Esophagus muscularis mucosa (tissue), 4 donors: ENCODE measurements at regions not wholly inside any gene's neighbourhood (a gene's known extent, or its start where the extent isn't known, plus 50 kb on each side); places are given as distances from the start of the nearest gene placed in this dataset.
A peak's percentile ranks its signal among the peaks of the same experiment; 100 is the strongest.

Experiments
- DNase-seq: peaks from one replicate; pipeline ENCODE4 v3.0.0-alpha.2; 2017; ENCODE audit errors: extremely low spot score
- H3K27ac ChIP-seq, 4 donors: fragments of 200-600 bp; sonication (generic); replicated peaks in 1 of 4; 1 replicate in 3 of 4; 2 replicates in 1 of 4; pipeline ENCODE4 v1.5.1; 2016 to 2019; ENCODE audit warnings: mild to moderate bottlenecking in 1 of 4
- H3K27me3 ChIP-seq, 4 donors: fragments of 200-600 bp; sonication (generic); one replicate each; pipeline versions ENCODE4 v1.5.1 to v1.6.0; 2016 to 2019
- H3K36me3 ChIP-seq, 4 donors: fragments of 200-600 bp; sonication (generic); one replicate each; pipeline ENCODE4 v1.5.1; 2016 to 2019
- H3K4me1 ChIP-seq, 4 donors: fragments of 200-600 bp; sonication (generic); one replicate each; pipeline ENCODE4 v1.5.1; 2016 to 2019
- H3K4me3 ChIP-seq, 4 donors: fragments of 200-600 bp; sonication (generic); 1 replicate in 2 of 4; 2 replicates in 2 of 4; pipeline ENCODE4 v1.5.1; 2016 to 2019; ENCODE audit warnings: mild to moderate bottlenecking in 4 of 4, moderate library complexity in 1 of 4
- H3K9me3 ChIP-seq, 4 donors: fragments of 200-600 bp; sonication (generic); 1 replicate in 3 of 4; 2 replicates in 1 of 4; pipeline ENCODE4 v1.5.1; 2016 to 2019
- EP300 ChIP-seq: sonication (generic); formaldehyde crosslinking; IDR thresholded peaks from one replicate; pipeline ENCODE4 v1.6.1; 2017; ENCODE audit warnings: antibody characterized with exemption
- POLR2A ChIP-seq: fragments of 450-650 bp; IDR thresholded peaks from one replicate; pipeline ENCODE4 v1.6.1; 2017; ENCODE audit warnings: antibody characterized with exemption, moderate library complexity, mild to moderate bottlenecking, low read depth
- POLR2AphosphoS5 ChIP-seq, 2 donors: sonication (generic); formaldehyde crosslinking; IDR thresholded peaks; one replicate each; pipeline ENCODE4 v1.6.1; 2017; ENCODE audit warnings: antibody characterized with exemption in 2 of 2
- WGBS: methylation state at CpG from one replicate; pipeline ENCODE4 v1.1.5; 2018; 5-methylcytosine and 5-hydroxymethylcytosine counted together
- intact Hi-C: fragments of 100-400 bp; cut with DNase I; formaldehyde crosslinking; loops from one replicate; pipeline ENCODE4 v1.15.1; 2023
- TF ChIP-seq, protein P1 (sequence below), 3 experiments: fragments of 200-600 bp in 2 of 3; fragments of 450-650 bp in 1 of 3; sonication (generic) in 2 of 3; IDR thresholded peaks; one replicate each; pipeline ENCODE4 v1.5.1; 2017 to 2019; ENCODE audit warnings: antibody characterized with exemption in 3 of 3, mild to moderate bottlenecking in 2 of 3, moderate library complexity in 1 of 3

DNA sequence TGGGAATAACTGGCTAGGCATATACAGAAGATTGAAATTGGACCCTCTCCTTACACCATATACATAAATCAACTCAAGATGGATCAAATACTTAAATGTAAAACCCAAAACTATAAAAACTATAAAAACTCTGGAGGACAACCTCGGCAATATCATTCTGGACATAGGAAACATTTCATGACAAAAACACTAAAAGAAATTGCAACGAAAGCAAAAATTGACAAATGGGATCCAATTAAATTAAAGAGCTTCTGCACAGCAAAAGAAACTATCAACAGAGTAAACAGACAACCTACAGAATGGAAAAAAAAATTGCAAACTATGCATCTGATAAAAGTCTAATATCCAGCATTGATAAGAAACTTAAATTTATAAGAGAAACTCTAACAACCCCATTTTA, 503.7 kb upstream of the C16orf82 start:
- WGBS, result 85% methylated on average over 2 of the region's 2 CpGs
- TF ChIP-seq POLR2A, result no peak
- TF ChIP-seq POLR2AphosphoS5 (IDR thresholded peaks at IDR 0.05), result no peak
- TF ChIP-seq, protein P1, sequence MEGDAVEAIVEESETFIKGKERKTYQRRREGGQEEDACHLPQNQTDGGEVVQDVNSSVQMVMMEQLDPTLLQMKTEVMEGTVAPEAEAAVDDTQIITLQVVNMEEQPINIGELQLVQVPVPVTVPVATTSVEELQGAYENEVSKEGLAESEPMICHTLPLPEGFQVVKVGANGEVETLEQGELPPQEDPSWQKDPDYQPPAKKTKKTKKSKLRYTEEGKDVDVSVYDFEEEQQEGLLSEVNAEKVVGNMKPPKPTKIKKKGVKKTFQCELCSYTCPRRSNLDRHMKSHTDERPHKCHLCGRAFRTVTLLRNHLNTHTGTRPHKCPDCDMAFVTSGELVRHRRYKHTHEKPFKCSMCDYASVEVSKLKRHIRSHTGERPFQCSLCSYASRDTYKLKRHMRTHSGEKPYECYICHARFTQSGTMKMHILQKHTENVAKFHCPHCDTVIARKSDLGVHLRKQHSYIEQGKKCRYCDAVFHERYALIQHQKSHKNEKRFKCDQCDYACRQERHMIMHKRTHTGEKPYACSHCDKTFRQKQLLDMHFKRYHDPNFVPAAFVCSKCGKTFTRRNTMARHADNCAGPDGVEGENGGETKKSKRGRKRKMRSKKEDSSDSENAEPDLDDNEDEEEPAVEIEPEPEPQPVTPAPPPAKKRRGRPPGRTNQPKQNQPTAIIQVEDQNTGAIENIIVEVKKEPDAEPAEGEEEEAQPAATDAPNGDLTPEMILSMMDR (IDR thresholded peaks at IDR 0.05), result no peak
- no peak for TF ChIP-seq EP300
- H3K27ac ChIP-seq, result no peak overlapping the region
- peaks cover 0 to 23% (median 0%) of the 10 kb centered on the region in 4 donors for H3K27me3 ChIP-seq
- H3K4me3 ChIP-seq, result no peak overlapping the region
- no peaks in the 10 kb centered on the region for H3K4me1 ChIP-seq
- H3K36me3 ChIP-seq, result no peaks in the 10 kb centered on the region
- intact Hi-C loops, result no loop called here
- peaks cover 0 to 4% (median 0%) of the 10 kb centered on the region in 4 donors for H3K9me3 ChIP-seq
- no peak for DNase-seq

DNA sequence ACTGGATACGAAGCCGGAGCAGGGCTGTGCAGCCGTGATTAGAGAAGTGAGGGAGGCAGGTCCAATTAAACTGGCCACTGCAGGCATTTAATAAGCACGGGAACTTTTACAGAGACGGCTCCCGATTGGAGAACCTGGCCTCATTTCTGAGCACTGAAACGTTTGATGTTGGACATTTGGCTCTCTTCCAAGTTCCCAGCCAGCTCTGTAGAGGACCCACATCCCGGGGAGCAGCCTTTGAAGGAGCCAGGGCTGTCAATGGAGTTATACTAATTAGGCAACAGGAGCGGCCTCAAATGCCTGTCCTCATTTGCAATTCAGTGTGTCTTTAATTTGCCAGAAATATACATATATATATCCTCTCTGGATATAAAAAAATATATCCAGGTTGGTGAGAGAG, 499.4 kb upstream of the C16orf82 start:
- H3K27ac ChIP-seq, result no peak overlapping the region
- H3K9me3 ChIP-seq, result no peaks in the 10 kb centered on the region
- intact Hi-C loops, result no loop called here
- no peak for DNase-seq
- 63% methylated on average over 9 of the region's 9 CpGs for WGBS
- no peak for TF ChIP-seq POLR2AphosphoS5 (IDR thresholded peaks at IDR 0.05)
- TF ChIP-seq, protein P1 (IDR thresholded peaks at IDR 0.05), result no peak
- TF ChIP-seq EP300, result no peak
- no peak for TF ChIP-seq POLR2A
- no peak overlapping the region for H3K4me3 ChIP-seq
- H3K4me1 ChIP-seq, result no peaks in the 10 kb centered on the region
- H3K36me3 ChIP-seq, result no peaks in the 10 kb centered on the region
- H3K27me3 ChIP-seq, result peaks cover 0 to 12% (median 0%) of the 10 kb centered on the region in 4 donors

DNA sequence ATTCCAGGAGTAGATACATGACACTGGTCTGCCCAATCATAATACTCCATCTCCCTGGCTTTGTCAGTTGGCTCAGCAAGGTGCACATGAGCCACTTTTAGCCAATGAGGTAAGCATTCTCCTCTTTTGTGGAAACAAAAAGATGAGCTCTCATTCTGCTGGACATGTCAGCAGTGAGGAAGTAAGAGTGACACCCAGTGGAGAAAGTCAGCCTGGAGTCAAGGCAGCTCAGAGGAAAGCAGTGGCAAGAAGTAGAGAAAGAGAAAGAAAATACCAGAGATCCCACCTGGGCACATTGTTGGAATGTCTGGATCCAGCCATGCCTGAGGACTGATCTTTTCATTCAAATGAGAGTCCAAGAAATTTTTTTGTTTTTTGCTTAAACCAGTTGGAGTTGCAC, 496.9 kb upstream of the C16orf82 start:
- intact Hi-C loops, result loop anchor here (10.0 kb wide), 1 partner anchor 45 kb away; no protein-coding TSS in a partner anchor
- DNase-seq, result no peak
- Histone ChIP-seq H3K27me3 (peaks cover 0 to 12% (median 0%) of the 10 kb centered on the region in 4 donors), H3K9me3 (no peaks in the 10 kb centered on the region), H3K27ac (no peak overlapping the region), H3K36me3 (no peaks in the 10 kb centered on the region), H3K4me1 (no peaks in the 10 kb centered on the region), H3K4me3 (no peak overlapping the region)
- no peak for TF ChIP-seq POLR2A
- TF ChIP-seq, protein P1 (IDR thresholded peaks at IDR 0.05), result peak in 1 of 3 experiments; percentile 27
- TF ChIP-seq EP300, result no peak

DNA sequence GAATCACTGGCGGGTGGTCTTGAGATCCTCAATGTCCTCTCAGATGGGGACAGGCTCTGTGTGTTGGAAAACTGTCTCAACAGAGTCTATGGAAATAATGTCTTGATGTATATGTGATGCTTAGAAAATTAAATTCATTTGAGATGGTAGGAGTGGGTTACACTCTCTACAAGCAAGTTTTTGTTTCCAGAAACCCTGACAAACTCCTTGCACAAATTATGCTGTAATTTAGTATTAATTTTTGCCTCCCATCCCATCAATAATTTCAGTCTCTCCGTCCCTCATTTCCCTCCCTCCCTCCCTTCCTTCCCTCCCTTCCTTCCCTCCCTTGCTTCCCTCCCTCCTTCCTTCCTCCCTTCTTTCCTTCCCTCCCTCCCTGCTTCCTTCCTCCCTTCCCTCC, 488.0 kb upstream of the C16orf82 start:
- intact Hi-C loops, result loop anchor here (10.0 kb wide), 1 partner anchor 54 kb away; no protein-coding TSS in a partner anchor
- TF ChIP-seq POLR2A (no peak), POLR2AphosphoS5 (IDR thresholded peaks at IDR 0.05) (no peak), EP300 (no peak)
- TF ChIP-seq, protein P1 (IDR thresholded peaks at IDR 0.05), result no peak

DNA sequence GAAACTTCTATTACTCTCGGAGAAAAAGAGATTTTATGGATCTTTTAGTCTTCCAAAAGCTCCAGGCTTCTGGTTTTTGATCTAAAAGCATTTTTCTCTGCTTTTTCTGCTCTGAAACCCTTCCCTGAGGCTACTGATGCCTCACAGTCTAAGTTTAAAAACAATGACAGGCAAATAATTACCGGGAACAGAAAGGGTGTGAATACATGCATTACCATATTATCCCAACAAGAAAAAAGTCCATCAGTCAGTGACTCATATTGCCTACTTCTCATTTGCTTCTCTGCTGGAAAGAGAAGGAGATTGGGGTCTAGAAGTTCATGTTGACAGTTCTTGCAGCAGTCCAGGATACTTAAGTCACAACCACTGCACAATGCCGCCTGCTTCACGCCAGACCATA, 482.9 kb upstream of the C16orf82 start:
- H3K4me3 ChIP-seq, result no peak overlapping the region
- H3K27me3 ChIP-seq, result peaks cover 0 to 8% (median 0%) of the 10 kb centered on the region in 4 donors
- DNase-seq, result no peak
- 78% methylated on average over 4 of the region's 4 CpGs for WGBS
- H3K4me1 ChIP-seq, result no peaks in the 10 kb centered on the region
- no peak for TF ChIP-seq POLR2AphosphoS5 (IDR thresholded peaks at IDR 0.05)
- no peak for TF ChIP-seq EP300
- no peak for TF ChIP-seq POLR2A
- TF ChIP-seq, protein P1 (IDR thresholded peaks at IDR 0.05), result no peak
- intact Hi-C loops, result no loop called here
- H3K27ac ChIP-seq, result no peak overlapping the region
- H3K9me3 ChIP-seq, result no peaks in the 10 kb centered on the region
- no peaks in the 10 kb centered on the region for H3K36me3 ChIP-seq

More for the DNA sequence above, 488.0 kb upstream of the C16orf82 start:
- no peak for DNase-seq
- Histone ChIP-seq H3K9me3 (no peaks in the 10 kb centered on the region), H3K4me1 (no peaks in the 10 kb centered on the region), H3K4me3 (no peak overlapping the region), H3K36me3 (no peaks in the 10 kb centered on the region), H3K27me3 (peaks cover 0 to 8% (median 0%) of the 10 kb centered on the region in 4 donors), H3K27ac (no peak overlapping the region)
- 76% methylated on average over 2 of the region's 2 CpGs for WGBS
